ENCODE measurements at regions not wholly inside any gene's neighbourhood (a gene's known extent, or its start where the extent isn't known, plus 50 kb on each side); places are given as distances from the start of the nearest gene placed in this dataset.

DNA sequence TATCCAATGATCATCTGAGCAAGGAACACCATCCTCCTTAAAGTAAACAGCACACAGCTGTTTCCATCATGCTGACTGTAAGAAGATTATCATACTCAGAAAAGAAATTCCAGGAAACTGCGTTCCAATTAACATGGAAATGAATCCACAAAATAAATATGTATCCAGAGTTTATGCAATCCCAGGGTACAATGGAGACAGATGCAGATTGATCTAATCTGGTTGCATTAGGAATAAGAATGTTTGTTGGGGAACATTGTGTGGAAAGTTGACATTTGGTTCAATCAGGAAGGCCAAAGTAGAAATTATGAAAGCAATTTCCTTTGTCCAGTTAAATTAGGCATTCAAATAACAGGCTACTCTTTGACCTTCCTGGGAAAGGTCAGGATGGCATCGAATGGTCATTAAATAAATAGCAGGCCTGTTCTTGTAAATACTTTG, 236.9 kb upstream of the AMIGO2 start:
- H3K4me1 ChIP-seq (ENCODE audit: insufficient read depth, low read length): peaks cover 12% of the 10 kb centered on the region
- DNase-seq (no peak), ATAC-seq (ENCODE audit: poor library complexity) (no peak)
- Mint-ChIP-seq H3K9me3 (no peaks in the 10 kb centered on the region), H3K36me3 (ENCODE audit: low read depth) (no peaks in the 10 kb centered on the region), H3K4me3 (no peak overlapping the region), H3K27me3 (no peaks in the 10 kb centered on the region), H3K27ac (no peak overlapping the region), H3K4me1 (ENCODE audit: low read depth) (peaks cover 24% of the 10 kb centered on the region)
- no peaks in the 10 kb centered on the region for H3K36me3 ChIP-seq (ENCODE audit: insufficient read depth, low read length)
- no peaks in the 10 kb centered on the region for H3K27me3 ChIP-seq (ENCODE audit: control insufficient read depth in 1 of 2, insufficient read depth in 2 of 2, low read length in 2 of 2)
- no peak overlapping the region for H3K27ac ChIP-seq (ENCODE audit: low read depth in 1 of 2, low read length in 2 of 2)
- POLR2A ChIA-PET: no interaction called here
- TF ChIP-seq, protein P1, sequence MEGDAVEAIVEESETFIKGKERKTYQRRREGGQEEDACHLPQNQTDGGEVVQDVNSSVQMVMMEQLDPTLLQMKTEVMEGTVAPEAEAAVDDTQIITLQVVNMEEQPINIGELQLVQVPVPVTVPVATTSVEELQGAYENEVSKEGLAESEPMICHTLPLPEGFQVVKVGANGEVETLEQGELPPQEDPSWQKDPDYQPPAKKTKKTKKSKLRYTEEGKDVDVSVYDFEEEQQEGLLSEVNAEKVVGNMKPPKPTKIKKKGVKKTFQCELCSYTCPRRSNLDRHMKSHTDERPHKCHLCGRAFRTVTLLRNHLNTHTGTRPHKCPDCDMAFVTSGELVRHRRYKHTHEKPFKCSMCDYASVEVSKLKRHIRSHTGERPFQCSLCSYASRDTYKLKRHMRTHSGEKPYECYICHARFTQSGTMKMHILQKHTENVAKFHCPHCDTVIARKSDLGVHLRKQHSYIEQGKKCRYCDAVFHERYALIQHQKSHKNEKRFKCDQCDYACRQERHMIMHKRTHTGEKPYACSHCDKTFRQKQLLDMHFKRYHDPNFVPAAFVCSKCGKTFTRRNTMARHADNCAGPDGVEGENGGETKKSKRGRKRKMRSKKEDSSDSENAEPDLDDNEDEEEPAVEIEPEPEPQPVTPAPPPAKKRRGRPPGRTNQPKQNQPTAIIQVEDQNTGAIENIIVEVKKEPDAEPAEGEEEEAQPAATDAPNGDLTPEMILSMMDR (IDR thresholded peaks at IDR 0.05): no peak
- H3K9me3 ChIP-seq (ENCODE audit: control insufficient read depth in 1 of 2, insufficient read depth in 1 of 2, low read length in 2 of 2): peaks cover 0 to 3% of the 10 kb centered on the region in 2 experiments
- CTCF ChIA-PET: no interaction called here
- H3K4me3 ChIP-seq (ENCODE audit: low read length): no peak overlapping the region
- intact Hi-C loops (cut with DNase I, micrococcal nuclease): no loop called here

DNA sequence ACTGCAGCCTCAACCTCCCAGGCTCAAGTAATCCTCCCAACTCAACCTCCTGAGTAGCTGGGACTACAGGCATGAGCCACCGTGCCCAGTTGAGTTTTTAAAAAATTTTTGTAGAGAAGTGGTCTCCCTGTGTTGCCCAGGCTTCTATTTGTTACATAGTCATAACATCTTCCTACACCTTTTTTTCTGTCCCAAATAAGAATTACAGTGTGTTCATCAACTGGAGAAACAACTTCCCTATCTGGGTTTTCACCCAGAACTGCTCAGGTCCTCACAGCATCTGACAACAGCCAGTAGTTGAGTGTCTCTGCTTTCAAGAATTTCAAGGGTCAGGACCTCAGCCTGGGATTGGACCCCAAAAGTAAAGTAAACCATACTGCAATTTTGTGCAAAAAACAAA, 235.2 kb upstream of the AMIGO2 start:
- Mint-ChIP-seq H3K9me3 (no peaks in the 10 kb centered on the region), H3K4me1 (ENCODE audit: low read depth) (peaks cover 24% of the 10 kb centered on the region), H3K4me3 (no peak overlapping the region), H3K27ac (no peak overlapping the region), H3K27me3 (no peaks in the 10 kb centered on the region), H3K36me3 (ENCODE audit: low read depth) (no peaks in the 10 kb centered on the region)
- TF ChIP-seq, protein P1 (IDR thresholded peaks at IDR 0.05): no peak
- ChIA-PET CTCF (interaction anchor here (0.6 kb wide), 1 partner anchor 251 kb away, joined by 3 read pairs; no protein-coding TSS in a partner anchor), POLR2A (no interaction called here)
- no peak overlapping the region for H3K27ac ChIP-seq (ENCODE audit: low read depth in 1 of 2, low read length in 2 of 2)
- intact Hi-C loops (cut with DNase I, micrococcal nuclease): no loop called here
- DNase-seq (no peak), ATAC-seq (ENCODE audit: poor library complexity) (no peak)
- no peaks in the 10 kb centered on the region for H3K36me3 ChIP-seq (ENCODE audit: insufficient read depth, low read length)
- no peaks in the 10 kb centered on the region for H3K27me3 ChIP-seq (ENCODE audit: control insufficient read depth in 1 of 2, insufficient read depth in 2 of 2, low read length in 2 of 2)
- H3K9me3 ChIP-seq (ENCODE audit: control insufficient read depth in 1 of 2, insufficient read depth in 1 of 2, low read length in 2 of 2): peaks cover 3% of the 10 kb centered on the region in 2 experiments
- peaks cover 12% of the 10 kb centered on the region for H3K4me1 ChIP-seq (ENCODE audit: insufficient read depth, low read length)
- H3K4me3 ChIP-seq (ENCODE audit: low read length): no peak overlapping the region

DNA sequence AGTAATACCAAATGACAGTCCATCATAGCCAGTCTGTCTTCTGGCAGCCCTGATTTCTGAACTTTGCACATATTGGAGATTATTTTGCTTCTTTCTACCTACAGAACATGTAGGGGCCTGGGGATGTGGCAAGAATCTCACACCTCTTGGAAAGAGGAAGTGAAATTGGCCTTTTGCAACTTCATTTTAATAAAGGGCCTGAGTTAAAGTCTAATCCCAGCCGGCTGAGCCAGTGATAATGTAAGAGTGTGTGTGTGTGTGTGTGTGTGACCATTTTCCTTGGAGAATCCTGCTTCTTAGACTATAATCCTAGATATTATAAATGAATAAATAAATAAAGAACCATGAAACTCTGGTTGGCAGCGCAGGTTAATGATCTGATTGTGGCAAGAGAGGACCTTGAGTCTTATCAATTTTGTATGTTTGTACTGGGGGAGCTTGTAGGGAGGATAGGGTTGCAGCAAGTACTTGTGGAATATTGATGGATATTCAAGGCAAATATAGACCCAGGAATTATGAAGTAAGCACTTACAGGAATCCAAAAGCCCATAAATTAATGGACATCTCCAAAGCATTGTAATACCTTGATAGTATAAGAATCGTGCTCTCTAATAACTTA, 233.2 kb upstream of the AMIGO2 start:
- Mint-ChIP-seq H3K4me1 (ENCODE audit: low read depth) (peaks cover 16% of the 10 kb centered on the region), H3K27me3 (no peaks in the 10 kb centered on the region), H3K4me3 (no peak overlapping the region), H3K27ac (no peak overlapping the region), H3K9me3 (peaks cover under 1% of the 10 kb centered on the region), H3K36me3 (ENCODE audit: low read depth) (peaks cover 10% of the 10 kb centered on the region)
- DNase-seq (peak in 3 of 14 experiments; percentile 18 to 24 (median 19)), ATAC-seq (ENCODE audit: poor library complexity) (no peak)
- Histone ChIP-seq H3K36me3 (ENCODE audit: insufficient read depth, low read length) (no peaks in the 10 kb centered on the region), H3K4me3 (ENCODE audit: low read length) (no peak overlapping the region), H3K27me3 (ENCODE audit: control insufficient read depth in 1 of 2, insufficient read depth in 2 of 2, low read length in 2 of 2) (no peaks in the 10 kb centered on the region), H3K4me1 (ENCODE audit: insufficient read depth, low read length) (peaks cover 5% of the 10 kb centered on the region), H3K9me3 (ENCODE audit: control insufficient read depth in 1 of 2, insufficient read depth in 1 of 2, low read length in 2 of 2) (peaks cover 3 to 5% of the 10 kb centered on the region in 2 experiments), H3K27ac (ENCODE audit: low read depth in 1 of 2, low read length in 2 of 2) (no peak overlapping the region)
- POLR2A ChIA-PET: interaction anchor here (0.6 to 1.5 kb wide), 2 partner anchors 120 to 219 kb away, joined by 3 to 5 read pairs; no protein-coding TSS in a partner anchor
- TF ChIP-seq, protein P1 (IDR thresholded peaks at IDR 0.05): no peak
- intact Hi-C loops (cut with DNase I, micrococcal nuclease): no loop called here
- CTCF ChIA-PET: no interaction called here
